ENCODE measurements at regions not wholly inside any gene's neighbourhood (a gene's known extent, or its start where the extent isn't known, plus 50 kb on each side); places are given as distances from the start of the nearest gene placed in this dataset.

DNA sequence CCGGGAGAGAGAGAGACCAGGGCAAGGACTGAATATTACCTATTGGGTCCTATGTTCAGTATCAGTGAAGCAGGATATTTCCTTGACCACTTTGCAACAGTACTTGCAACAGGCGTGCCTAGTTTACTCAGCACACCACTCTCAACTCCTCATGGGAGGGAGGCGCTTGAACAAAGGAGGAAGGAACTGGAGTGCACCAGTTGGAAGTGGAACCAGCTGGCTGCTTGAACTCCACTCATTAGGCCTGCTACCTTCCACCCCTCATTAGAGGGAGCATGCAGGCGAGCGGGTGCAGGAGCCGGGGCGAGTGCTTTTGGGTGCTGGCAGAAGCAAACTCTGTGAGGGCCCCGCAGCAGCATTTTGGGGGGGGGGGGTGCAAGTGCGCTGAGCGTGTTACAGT, 1369.6 kb upstream of the RAG2 start:
- TF ChIP-seq EZH2 (IDR thresholded peaks at IDR 0.05; ENCODE audit: insufficient read depth, poor library complexity, severe bottlenecking) (no peak), EZH2phosphoT487 (IDR thresholded peaks at IDR 0.05; ENCODE audit: insufficient read depth, low read depth) (no peak)

All from GM23248 (cell line).